Lung microvascular endothelial cell (primary cell): ENCODE measurements at regions not wholly inside any gene's neighbourhood (a gene's known extent, or its start where the extent isn't known, plus 50 kb on each side); places are given as distances from the start of the nearest gene placed in this dataset.

Experiments
- DNase-seq, 2 donors: peaks; one replicate each; pipeline versions ENCODE4 v3.0.0 to v3.0.0-alpha.2; 2010; ENCODE audit warnings: low read depth in 2 of 2

- DNase-seq = no peak
Observed at GRCh38 chr2:129334696-129335410, 644.6 kb upstream of the RAB6C start.

GRCh38 chr2:129336276-129336675, 643.2 kb upstream of the RAB6C start:
- DNase-seq = no peak

- no peak for DNase-seq
Observed at GRCh38 chr2:129337076-129337475, 642.4 kb upstream of the RAB6C start.

- DNase-seq = no peak
Observed at GRCh38 chr2:129345540-129345939, 633.9 kb upstream of the RAB6C start.

- DNase-seq = no peak
Observed at GRCh38 chr2:129347486-129348217, 631.8 kb upstream of the RAB6C start.

- no peak for DNase-seq
Observed at GRCh38 chr2:129354631-129355030, 624.8 kb upstream of the RAB6C start.

GRCh38 chr2:129361688-129362087, 617.8 kb upstream of the RAB6C start:
- DNase-seq = no peak

- DNase-seq = no peak
Observed at GRCh38 chr2:129366263-129366662, 613.2 kb upstream of the RAB6C start.

- DNase-seq = no peak
Observed at GRCh38 chr2:129367107-129367506, 612.4 kb upstream of the RAB6C start.

GRCh38 chr2:129369437-129369836, 610.0 kb upstream of the RAB6C start:
- no peak for DNase-seq

GRCh38 chr2:129374452-129374851, 605.0 kb upstream of the RAB6C start:
- no peak for DNase-seq

GRCh38 chr2:129375632-129376425, 603.6 kb upstream of the RAB6C start:
- DNase-seq = no peak

GRCh38 chr2:129376426-129377077, 602.9 kb upstream of the RAB6C start:
- DNase-seq = no peak

GRCh38 chr2:129377078-129377469, 602.4 kb upstream of the RAB6C start:
- DNase-seq = no peak

GRCh38 chr2:129378186-129378585, 601.3 kb upstream of the RAB6C start:
- DNase-seq = no peak

- no peak for DNase-seq
Observed at GRCh38 chr2:129379411-129379810, 600.1 kb upstream of the RAB6C start.

GRCh38 chr2:129381789-129382188, 597.7 kb upstream of the RAB6C start:
- no peak for DNase-seq

GRCh38 chr2:129388870-129389269, 590.6 kb upstream of the RAB6C start:
- no peak for DNase-seq

GRCh38 chr2:129393816-129394215, 585.6 kb upstream of the RAB6C start:
- DNase-seq = no peak

- DNase-seq = peak in 1 of 2 donors; percentile 4
Observed at GRCh38 chr2:129396980-129397599, 582.4 kb upstream of the RAB6C start.

GRCh38 chr2:129400826-129401225, 578.6 kb upstream of the RAB6C start:
- no peak for DNase-seq
